Chondrocyte (in vitro differentiated cells): ENCODE measurements at regions not wholly inside any gene's neighbourhood (a gene's known extent, or its start where the extent isn't known, plus 50 kb on each side); places are given as distances from the start of the nearest gene placed in this dataset.

Experiments used
- DNase-seq: peaks from one replicate; pipeline ENCODE4 v3.0.0; 2021; ENCODE audit warnings: mixed read lengths, low spot score
- H3K27ac Mint-ChIP-seq: one replicate; pipeline ENCODE4 v1.8.0; 2021; ENCODE audit warnings: mild to moderate bottlenecking, moderate library complexity, mixed read lengths; ENCODE audit not compliant: unreplicated experiment
- H3K27me3 Mint-ChIP-seq: 2 replicates; pipeline ENCODE4 v1.8.0; 2021; ENCODE audit warnings: low read depth, mixed read lengths
- H3K36me3 Mint-ChIP-seq: 2 replicates; pipeline ENCODE4 v1.8.0; 2021; ENCODE audit warnings: low read depth, mixed read lengths
- H3K4me1 Mint-ChIP-seq: 2 replicates; pipeline ENCODE4 v1.8.0; 2021; ENCODE audit warnings: low read depth, mild to moderate bottlenecking, mixed read lengths
- H3K4me3 Mint-ChIP-seq: one replicate; pipeline ENCODE4 v1.8.0; 2021; ENCODE audit warnings: mild to moderate bottlenecking, moderate library complexity, mixed read lengths; ENCODE audit not compliant: unreplicated experiment
- H3K9me3 Mint-ChIP-seq: 2 replicates; pipeline ENCODE4 v1.8.0; 2021; ENCODE audit warnings: low read depth, mixed read lengths
- CTCF ChIP-seq: fragments of 200-600 bp; sonication (generic); IDR thresholded peaks from 2 replicates; pipeline ENCODE4 v1.5.0; 2021; ENCODE audit warnings: antibody characterized with exemption, mild to moderate bottlenecking, moderate library complexity

DNA sequence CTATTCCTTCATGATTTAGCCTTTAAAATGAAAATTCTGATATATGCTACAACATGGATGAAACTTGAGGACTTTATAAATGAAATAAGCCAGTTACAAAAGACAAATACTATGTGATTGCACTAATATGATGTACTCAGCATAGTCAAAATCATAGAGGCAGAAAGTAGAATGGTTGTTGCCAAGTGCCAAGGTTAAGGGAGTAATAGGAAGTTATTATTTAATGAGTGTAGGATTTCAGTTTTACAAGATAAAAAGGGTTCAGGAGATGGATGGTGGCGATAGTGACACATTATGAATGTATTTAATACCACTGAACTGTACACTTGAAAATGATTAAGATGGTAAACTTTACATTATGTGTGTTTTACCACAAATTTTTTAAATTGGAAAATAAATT, 73.1 kb upstream of the FMN2 start:
- Mint-ChIP-seq H3K4me1 (no peaks in the 10 kb centered on the region), H3K9me3 (peaks cover 19% of the 10 kb centered on the region), H3K36me3 (peaks cover 3% of the 10 kb centered on the region), H3K27me3 (peaks cover 8% of the 10 kb centered on the region), H3K27ac (no peak overlapping the region), H3K4me3 (no peak overlapping the region)
- no peak for DNase-seq
- TF ChIP-seq CTCF = no peak

DNA sequence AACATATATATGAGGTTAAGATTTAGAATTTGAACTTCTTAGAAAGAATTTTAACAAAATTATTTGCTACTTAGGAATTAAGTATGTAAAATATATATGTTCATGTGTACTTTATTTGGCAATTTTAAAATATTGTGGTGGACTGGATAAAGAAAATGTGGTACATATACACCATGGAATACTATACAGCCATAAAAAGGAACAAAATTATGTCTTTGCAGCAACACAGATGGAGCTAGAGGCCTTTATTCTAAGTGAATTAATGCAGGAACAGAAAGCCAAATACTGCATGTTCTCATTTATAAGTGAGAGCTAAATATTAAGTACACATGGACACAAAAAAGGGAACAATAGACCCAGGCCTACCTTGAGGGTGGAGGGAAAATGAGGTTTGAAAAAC, 72.2 kb upstream of the FMN2 start:
- H3K4me1 Mint-ChIP-seq = no peaks in the 10 kb centered on the region
- H3K36me3 Mint-ChIP-seq = peaks cover 3% of the 10 kb centered on the region
- peaks cover 7% of the 10 kb centered on the region for H3K27me3 Mint-ChIP-seq
- no peak overlapping the region for H3K4me3 Mint-ChIP-seq
- no peak for TF ChIP-seq CTCF
- H3K27ac Mint-ChIP-seq = no peak overlapping the region
- no peak for DNase-seq
- peaks cover 19% of the 10 kb centered on the region for H3K9me3 Mint-ChIP-seq

DNA sequence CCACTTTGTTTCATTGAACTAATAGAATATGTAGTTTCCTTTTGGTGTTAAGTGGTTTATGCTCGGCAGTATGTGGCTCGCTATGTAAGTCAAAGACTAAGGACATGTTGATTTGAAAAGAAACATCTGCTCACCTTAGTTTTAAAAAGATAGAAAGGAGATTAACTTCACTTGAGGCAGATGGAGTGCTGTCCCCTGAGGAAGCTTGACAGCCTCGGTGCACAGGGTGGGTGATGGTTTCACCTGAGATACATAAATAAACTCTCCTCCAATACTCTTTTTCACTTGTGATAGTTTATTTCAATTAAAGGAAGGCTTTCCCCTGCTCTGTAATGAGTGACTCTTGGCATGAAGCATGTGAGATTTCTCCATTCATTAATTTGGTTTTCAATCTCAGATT, 70.8 kb upstream of the FMN2 start:
- peaks cover 3% of the 10 kb centered on the region for H3K36me3 Mint-ChIP-seq
- H3K27ac Mint-ChIP-seq = no peak overlapping the region
- H3K9me3 Mint-ChIP-seq = peaks cover 19% of the 10 kb centered on the region
- no peak for TF ChIP-seq CTCF
- no peaks in the 10 kb centered on the region for H3K4me1 Mint-ChIP-seq
- H3K4me3 Mint-ChIP-seq = no peak overlapping the region
- DNase-seq = no peak
- H3K27me3 Mint-ChIP-seq = no peaks in the 10 kb centered on the region

- Mint-ChIP-seq H3K9me3 (peaks cover 19% of the 10 kb centered on the region), H3K27me3 (no peaks in the 10 kb centered on the region), H3K4me3 (no peak overlapping the region), H3K27ac (no peak overlapping the region), H3K36me3 (peaks cover 3% of the 10 kb centered on the region), H3K4me1 (no peaks in the 10 kb centered on the region)
- DNase-seq = no peak
- TF ChIP-seq CTCF = no peak
Measured at GRCh38 chr1:240021709-240022108, 70.0 kb upstream of the FMN2 start.

DNA sequence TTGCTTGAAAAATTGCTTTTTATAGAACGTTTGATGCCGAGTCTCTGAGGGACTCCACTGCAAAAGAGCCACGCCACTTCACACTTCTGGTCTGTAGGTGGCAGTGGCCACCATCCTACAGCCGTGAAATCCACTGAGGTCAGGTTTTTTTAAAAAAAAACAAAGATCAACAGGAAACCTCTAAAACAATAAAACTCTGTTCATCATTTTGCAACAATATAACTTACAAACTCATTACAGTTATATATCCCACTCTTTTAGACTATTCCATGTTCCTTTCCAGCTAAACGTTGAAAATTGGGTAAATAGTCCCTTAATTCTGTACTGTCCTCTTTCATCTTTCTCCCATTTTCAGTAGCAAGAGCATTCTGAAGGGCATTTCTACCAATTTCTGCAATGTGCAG, 64.6 kb upstream of the FMN2 start:
- no peaks in the 10 kb centered on the region for H3K9me3 Mint-ChIP-seq

More for the DNA sequence above, 64.6 kb upstream of the FMN2 start:
- TF ChIP-seq CTCF = peak; percentile 100
- no peaks in the 10 kb centered on the region for H3K27me3 Mint-ChIP-seq
- DNase-seq = no peak
- H3K4me1 Mint-ChIP-seq = peaks cover 16% of the 10 kb centered on the region
- no peak overlapping the region for H3K4me3 Mint-ChIP-seq
- no peak overlapping the region for H3K27ac Mint-ChIP-seq
- no peaks in the 10 kb centered on the region for H3K36me3 Mint-ChIP-seq
